HL-60 (cell line): ENCODE measurements at regions not wholly inside any gene's neighbourhood (a gene's known extent, or its start where the extent isn't known, plus 50 kb on each side); places are given as distances from the start of the nearest gene placed in this dataset.

ENCODE experiments used
- DNase-seq, 2 experiments: peaks; one replicate each; pipeline ENCODE4 v3.0.0-alpha.2; 2010 to 2020; ENCODE audit warnings: low read depth in 1 of 2, low spot score in 1 of 2
- H3K27ac ChIP-seq: fragments of 250-450 bp; sonication (Bioruptor Pico); replicated peaks from 2 replicates; pipeline ENCODE4 v1.5.1; 2020; ENCODE audit warnings: mild to moderate bottlenecking, moderate library complexity
- H3K27me3 ChIP-seq: fragments of 250-450 bp; sonication (Bioruptor Pico); 2 replicates; pipeline ENCODE4 v1.5.1; 2021; ENCODE audit warnings: mild to moderate bottlenecking, moderate library complexity; ENCODE audit not compliant: insufficient read depth, poor library complexity, severe bottlenecking
- H3K4me3 ChIP-seq: replicated peaks from 2 replicates; pipeline ENCODE4 v1.5.1; 2011; ENCODE audit warnings: mild to moderate bottlenecking, control low read depth, low read length; ENCODE audit not compliant: insufficient read depth
- CTCF ChIP-seq: IDR thresholded peaks from one replicate; pipeline ENCODE4 v1.5.1; 2011; ENCODE audit warnings: low read length, control low read depth, inconsistent platforms; ENCODE audit not compliant: insufficient read depth
- GABPA ChIP-seq: IDR thresholded peaks from 2 replicates; pipeline ENCODE4 v1.6.1; 2012; ENCODE audit warnings: low read depth
- POLR2AphosphoS5 ChIP-seq: IDR thresholded peaks from 2 replicates; pipeline ENCODE4 v1.6.1; 2012; ENCODE audit warnings: low read depth
- REST ChIP-seq: IDR thresholded peaks from 2 replicates; pipeline ENCODE4 v1.6.1; 2012; ENCODE audit warnings: low read depth; ENCODE audit not compliant: insufficient replicate concordance
- SPI1 ChIP-seq: IDR thresholded peaks from 2 replicates; pipeline ENCODE4 v1.6.1; 2012; ENCODE audit warnings: low read depth, mild to moderate bottlenecking, borderline replicate concordance

- no peak for TF ChIP-seq GABPA
- no peak for TF ChIP-seq SPI1
- TF ChIP-seq POLR2AphosphoS5 = no peak
- no peak for TF ChIP-seq REST
- no peak for TF ChIP-seq CTCF
- H3K27ac ChIP-seq = no peak overlapping the region
- H3K4me3 ChIP-seq = no peak overlapping the region
- no peak for DNase-seq
- no peaks in the 10 kb centered on the region for H3K27me3 ChIP-seq
Observed at GRCh38 chr13:104314926-104315535, 1248.8 kb upstream of the SLC10A2 start.

- no peak for TF ChIP-seq SPI1
- no peak for TF ChIP-seq CTCF
- no peak for TF ChIP-seq GABPA
- TF ChIP-seq POLR2AphosphoS5 = no peak
- TF ChIP-seq REST = no peak
- DNase-seq = no peak
- no peak overlapping the region for H3K4me3 ChIP-seq
- no peak overlapping the region for H3K27ac ChIP-seq
- H3K27me3 ChIP-seq = no peaks in the 10 kb centered on the region
Observed at GRCh38 chr13:104314321-104314720, 1248.1 kb upstream of the SLC10A2 start.

- TF ChIP-seq REST (no peak), GABPA (no peak), POLR2AphosphoS5 (no peak), CTCF (no peak), SPI1 (no peak)
- no peak overlapping the region for H3K4me3 ChIP-seq
- no peak overlapping the region for H3K27ac ChIP-seq
- H3K27me3 ChIP-seq = no peaks in the 10 kb centered on the region
- DNase-seq = no peak
Observed at GRCh38 chr13:104310861-104311260, 1244.6 kb upstream of the SLC10A2 start.
